HG02852 (cell line): ENCODE measurements at regions not wholly inside any gene's neighbourhood (a gene's known extent, or its start where the extent isn't known, plus 50 kb on each side); places are given as distances from the start of the nearest gene placed in this dataset.

Experiments
- ATAC-seq: cut with Tn5 transposase; IDR thresholded peaks from one replicate; pipeline ENCODE4 v1.9.1; 2021; ENCODE audit warnings: mild to moderate bottlenecking, moderate library complexity; ENCODE audit not compliant: unreplicated experiment

- no peak for ATAC-seq
Measured at GRCh38 chr9:10674586-10674985, 61.8 kb upstream of the PTPRD start.

DNA sequence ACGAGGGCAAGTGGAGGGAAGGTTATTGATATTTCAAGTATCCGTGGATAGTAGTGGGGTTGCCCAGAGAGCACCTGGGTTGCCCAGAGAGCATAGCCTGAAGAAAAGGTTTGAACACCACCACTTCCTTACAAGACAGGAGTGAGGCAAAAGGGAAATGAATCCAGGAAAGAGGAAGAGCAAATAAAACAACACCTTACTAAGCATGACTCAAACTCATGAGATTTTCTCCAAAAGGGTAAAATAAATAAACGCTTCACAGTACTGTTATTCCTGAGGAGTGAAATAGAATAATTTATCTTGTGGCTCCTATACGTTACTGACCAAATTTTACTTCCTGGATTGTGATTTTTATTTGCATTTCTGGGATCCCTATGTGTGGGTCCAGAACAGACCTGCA lies 65.2 kb upstream of the PTPRD start:
- no peak for ATAC-seq

DNA sequence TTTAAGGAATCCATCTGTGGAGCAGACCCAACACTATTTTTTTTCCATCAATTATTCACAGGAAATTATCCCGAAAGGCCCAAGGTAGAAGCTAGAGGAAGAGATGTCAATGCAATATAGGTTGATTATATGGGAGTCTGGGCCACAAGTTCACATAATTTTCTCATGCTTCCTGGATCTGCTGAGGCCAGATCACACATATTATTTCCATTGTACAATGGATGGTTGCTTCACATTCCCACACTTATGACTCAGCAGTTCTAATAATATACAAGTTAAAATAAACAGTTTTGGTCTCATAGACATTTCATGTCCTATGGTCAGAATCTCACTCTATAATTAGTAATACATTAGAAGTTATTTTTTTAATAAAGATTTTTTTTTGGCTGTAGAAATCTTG lies 66.0 kb upstream of the PTPRD start:
- no peak for ATAC-seq

DNA sequence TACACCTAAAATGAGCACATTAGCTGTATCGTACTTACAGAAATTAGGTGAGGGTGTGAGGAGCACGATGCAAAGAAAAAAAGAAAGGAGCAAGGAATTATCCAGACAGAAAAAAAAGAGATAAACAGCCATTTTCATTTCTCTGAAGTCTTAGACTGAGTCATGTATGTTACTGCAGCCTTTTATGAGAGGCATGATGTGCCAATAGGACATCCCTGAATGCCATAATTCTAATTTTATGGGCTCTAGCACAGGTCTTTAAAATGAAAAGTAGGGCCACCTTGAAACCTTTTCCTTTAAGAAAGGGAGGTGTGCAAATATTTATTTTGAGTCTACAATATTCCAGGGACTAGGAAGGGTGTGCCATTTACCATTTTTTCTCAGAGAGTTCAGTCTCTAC lies 74.1 kb upstream of the PTPRD start:
- no peak for ATAC-seq

- no peak for ATAC-seq
Measured at GRCh38 chr9:10690546-10690945, 77.7 kb upstream of the PTPRD start.

DNA sequence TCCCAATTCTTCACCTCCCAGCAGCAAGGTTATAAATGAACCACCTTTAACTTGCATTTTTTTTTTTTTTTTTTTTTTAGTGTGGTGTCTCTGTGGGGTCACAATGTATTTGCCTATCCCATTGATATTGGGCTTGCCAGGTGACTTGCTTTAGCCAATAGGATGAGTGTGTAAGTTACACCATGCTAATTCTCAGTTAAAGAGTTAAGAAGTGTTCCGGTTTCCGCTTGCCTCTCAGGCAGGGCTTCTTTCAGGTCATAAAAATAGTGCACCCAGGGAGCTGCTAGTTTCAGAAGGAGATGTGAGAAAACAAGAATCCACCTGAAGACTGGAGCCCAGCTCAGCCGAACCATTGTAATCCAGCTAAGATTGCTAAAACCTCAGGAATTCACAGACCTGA lies 84.2 kb upstream of the PTPRD start:
- no peak for ATAC-seq

DNA sequence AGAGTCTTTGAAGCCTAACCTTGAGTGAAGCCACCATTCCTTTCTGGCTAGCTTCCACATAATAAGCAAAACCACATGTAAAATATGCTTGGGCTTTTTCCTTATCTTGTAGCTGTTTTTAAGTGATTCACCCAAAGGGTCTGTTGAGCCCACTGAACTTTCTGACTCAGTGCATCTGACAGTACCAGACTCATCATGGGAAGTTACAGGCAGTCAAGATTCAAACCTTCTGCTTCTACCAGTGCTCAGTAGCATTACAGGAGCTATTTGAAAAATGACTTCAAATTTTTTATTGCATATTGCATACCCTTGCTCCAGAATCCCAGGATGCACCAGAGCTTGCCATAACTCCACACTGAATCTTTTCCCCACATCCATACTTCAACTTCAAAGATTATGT lies 87.5 kb upstream of the PTPRD start:
- no peak for ATAC-seq

GRCh38 chr9:10700915-10701314 lies 88.1 kb upstream of the PTPRD start:
- no peak for ATAC-seq

DNA sequence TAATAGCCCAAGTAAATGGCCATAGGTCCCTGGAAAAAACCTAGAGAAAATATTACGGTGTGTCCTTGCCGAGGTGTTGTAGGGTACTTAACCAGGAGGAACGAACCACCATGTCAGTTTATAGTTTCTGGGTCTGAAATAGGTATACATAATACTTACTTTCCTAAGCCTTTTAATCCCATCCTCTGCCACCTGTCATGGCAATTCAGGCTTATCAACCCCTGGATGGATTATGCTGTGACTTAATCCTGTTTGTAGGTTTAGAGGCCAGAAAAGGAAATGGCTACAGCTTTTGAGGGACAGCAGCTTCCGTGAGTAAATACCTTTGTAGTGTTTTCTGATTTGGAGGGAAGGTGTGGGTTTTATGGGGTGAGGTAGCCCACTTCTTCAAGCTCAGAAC lies 89.1 kb upstream of the PTPRD start:
- no peak for ATAC-seq

DNA sequence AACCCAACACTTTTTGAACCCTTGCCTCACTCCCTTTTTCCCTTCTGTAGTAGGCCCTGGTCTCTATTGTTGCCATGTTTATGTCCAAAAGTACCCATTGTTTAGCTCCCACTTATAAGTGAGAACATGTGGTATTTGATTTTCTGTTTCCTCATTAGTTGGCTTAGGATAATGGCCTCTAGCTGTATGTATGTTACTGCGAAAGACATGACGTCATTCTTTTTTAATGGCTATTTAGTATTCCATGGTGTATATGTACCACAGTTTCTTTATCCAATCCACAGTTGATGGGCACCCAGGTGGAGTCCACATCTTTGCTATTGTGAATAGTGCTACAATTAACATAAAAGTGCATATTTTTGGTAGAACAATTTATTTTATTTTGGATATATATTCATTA lies 90.3 kb upstream of the PTPRD start:
- ATAC-seq: no peak

GRCh38 chr9:10704720-10705119 lies 91.9 kb upstream of the PTPRD start:
- ATAC-seq: no peak

GRCh38 chr9:10705383-10705782 lies 92.6 kb upstream of the PTPRD start:
- ATAC-seq: no peak

GRCh38 chr9:10706788-10707187 lies 94.0 kb upstream of the PTPRD start:
- ATAC-seq: no peak

GRCh38 chr9:10721301-10721700 lies 108.5 kb upstream of the PTPRD start:
- ATAC-seq: no peak

GRCh38 chr9:10729213-10729612 lies 116.4 kb upstream of the PTPRD start:
- no peak for ATAC-seq

- ATAC-seq: no peak
Measured at GRCh38 chr9:10744669-10745068, 131.9 kb upstream of the PTPRD start.

- no peak for ATAC-seq
Measured at GRCh38 chr9:10753474-10753873, 140.7 kb upstream of the PTPRD start.

DNA sequence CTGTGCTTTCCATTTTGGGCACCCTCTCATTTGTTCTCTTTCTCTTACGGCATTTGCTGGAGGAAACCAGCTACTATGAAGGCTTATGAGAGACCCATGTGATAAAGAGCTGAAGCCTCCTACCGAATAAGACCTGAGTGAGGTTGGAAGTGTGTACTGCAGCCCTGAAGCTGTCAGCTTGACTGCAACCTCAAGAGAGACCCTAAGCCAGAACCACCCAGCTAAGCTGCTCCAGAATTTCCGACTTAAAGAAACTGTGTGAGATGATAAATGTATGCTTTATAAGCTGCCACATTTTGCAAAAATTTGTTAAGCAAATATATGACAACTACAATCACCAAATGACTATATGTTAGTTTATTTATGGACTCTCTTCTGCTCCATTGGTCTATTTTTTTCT lies 151.7 kb upstream of the PTPRD start:
- no peak for ATAC-seq

- no peak for ATAC-seq
Measured at GRCh38 chr9:10773136-10773535, 160.3 kb upstream of the PTPRD start.

GRCh38 chr9:10774051-10774450 lies 161.2 kb upstream of the PTPRD start:
- ATAC-seq: no peak

DNA sequence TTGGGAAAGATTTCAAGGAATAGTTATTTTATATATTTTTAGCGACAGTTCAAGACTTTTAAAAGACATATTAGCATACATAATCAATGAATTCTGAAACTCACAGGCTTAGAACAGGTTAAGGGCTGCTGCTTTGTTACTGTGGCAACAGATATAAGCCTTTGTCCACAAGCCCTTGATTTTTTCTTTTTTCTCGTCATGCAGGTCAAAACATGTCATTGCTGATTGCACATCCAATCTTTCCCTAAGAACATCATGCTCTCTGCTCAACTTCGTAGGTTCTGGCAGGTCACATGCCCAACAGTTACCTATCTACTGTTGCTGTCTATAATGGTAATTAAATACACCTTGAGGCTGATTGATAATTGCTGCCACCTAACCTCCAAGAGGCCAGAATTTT lies 172.5 kb upstream of the PTPRD start:
- ATAC-seq: no peak

- no peak for ATAC-seq
Measured at GRCh38 chr9:10793306-10793705, 180.5 kb upstream of the PTPRD start.

DNA sequence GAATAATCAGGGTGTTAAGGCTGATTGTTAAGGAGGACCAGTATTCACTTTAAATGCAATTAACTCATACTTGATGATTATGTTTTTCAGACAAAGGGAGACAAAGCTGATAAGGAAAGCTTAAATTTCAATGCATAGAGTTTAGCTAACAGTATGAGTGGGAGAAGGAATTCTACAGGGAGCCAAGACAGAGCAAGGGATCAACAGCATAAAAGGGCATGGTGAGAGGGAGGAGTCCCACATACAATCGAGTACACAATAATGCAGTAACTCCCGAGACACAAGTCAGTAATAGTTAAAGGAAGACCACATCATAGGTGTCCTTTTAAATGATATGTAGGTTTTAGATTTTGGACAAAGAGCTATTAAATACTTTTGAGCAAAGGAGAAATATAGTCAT lies 191.7 kb upstream of the PTPRD start:
- no peak for ATAC-seq

GRCh38 chr9:10806868-10807267 lies 194.1 kb upstream of the PTPRD start:
- ATAC-seq: no peak
